ENCODE measurements at regions not wholly inside any gene's neighbourhood (a gene's known extent, or its start where the extent isn't known, plus 50 kb on each side); places are given as distances from the start of the nearest gene placed in this dataset.
A peak's percentile ranks its signal among the peaks of the same experiment; 100 is the strongest.

DNA sequence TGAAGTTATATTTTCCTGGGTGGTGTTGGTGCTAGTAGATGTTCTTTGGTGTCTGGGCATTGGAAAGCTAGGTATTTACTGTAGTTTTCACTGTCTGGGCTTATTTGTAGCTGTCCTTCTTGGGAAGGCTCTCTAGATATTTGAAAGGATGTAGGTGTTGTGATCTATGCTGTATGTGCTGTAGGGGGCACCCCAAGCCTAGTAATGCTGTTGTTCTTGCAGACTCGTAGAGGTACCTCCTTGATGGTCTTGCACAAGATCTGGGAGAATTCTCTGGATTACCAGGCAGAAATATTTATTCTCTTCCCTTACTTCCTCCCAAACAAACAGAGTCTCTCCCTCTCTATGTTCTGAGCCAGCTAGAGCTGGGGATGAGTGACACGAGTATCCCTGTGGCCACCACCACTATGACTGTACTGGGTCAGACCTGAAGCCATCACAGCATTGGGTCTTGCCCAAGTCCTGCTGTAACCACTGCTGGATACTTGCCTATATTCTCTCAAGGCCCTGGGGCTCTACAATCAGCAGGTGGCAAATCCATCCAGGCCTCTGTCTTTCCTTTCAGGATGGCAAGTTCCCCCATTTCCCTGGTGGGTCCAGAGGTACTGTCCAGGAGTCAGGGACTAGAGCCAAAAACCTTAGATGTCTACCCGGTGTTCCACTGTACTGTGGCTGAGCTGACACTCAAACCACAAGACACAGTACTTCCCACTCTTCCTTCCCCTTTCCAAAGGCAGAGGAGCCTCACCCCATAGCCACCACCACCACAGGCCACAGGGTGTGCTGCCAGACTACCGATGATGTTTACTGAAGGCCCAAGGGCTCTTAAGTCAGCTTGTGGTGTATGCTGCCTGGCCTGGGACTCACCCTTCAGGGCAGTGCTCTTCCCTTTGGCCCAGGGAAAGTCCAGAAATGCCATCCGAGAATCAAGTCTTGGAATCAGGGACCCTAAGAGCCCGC is 195.2 kb upstream of the DPPA4 start:
- DNase-seq = peak; percentile 26 to 35

DNA sequence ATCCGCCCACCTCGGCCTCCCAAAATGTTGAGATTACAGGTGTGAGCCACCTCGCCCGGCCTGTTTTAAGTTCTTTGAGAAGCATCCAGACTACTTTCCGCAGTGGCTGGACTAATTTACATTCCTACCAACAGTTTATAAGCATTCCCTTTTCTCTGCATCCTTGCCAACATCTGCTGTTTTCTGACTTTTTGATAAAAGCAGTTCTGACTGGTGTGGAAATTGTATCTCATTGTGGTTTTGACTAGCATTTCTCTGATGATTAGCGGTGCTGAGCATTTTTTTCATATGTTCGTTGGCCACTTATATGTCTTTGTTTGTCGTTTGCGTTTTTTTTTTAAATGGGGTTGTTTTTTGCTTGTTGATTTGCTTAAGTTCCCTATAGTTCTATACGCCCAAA is 208.4 kb upstream of the DPPA4 start:
- no peak for DNase-seq

DNA sequence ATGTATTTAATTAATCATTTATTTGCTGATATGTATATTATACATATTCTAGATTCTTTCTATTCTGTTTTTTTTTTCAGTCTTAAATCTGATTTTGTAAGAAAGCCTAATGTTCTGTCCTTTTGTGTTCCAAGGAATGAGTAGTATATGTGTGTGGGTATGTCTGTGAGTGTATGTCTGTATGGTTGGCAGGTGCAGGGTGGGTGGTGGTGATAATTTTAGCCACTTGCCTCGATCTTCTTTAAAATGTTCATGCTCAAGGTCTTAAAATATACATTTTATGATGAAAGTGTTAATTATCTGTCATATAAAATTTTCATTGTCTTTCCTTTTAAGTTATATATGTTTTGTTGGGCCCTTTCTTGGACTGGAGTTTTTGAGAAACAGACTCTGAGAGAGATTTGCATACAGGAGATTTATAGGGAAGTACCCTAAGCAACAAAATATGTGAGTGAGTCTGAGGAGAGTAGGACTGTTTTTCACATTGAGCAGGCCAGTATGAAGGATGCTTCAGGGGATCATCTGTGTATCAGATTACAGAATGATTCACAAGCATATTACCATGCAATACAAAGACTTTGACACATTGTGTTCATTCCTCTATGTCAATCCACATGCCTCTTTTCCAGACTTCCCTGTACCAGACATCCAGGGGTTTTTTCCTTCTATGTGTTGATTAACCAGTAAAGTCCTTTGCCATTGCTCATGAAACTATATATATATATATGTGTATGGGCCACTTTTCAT is 211.0 kb upstream of the DPPA4 start:
- no peak for DNase-seq

DNA sequence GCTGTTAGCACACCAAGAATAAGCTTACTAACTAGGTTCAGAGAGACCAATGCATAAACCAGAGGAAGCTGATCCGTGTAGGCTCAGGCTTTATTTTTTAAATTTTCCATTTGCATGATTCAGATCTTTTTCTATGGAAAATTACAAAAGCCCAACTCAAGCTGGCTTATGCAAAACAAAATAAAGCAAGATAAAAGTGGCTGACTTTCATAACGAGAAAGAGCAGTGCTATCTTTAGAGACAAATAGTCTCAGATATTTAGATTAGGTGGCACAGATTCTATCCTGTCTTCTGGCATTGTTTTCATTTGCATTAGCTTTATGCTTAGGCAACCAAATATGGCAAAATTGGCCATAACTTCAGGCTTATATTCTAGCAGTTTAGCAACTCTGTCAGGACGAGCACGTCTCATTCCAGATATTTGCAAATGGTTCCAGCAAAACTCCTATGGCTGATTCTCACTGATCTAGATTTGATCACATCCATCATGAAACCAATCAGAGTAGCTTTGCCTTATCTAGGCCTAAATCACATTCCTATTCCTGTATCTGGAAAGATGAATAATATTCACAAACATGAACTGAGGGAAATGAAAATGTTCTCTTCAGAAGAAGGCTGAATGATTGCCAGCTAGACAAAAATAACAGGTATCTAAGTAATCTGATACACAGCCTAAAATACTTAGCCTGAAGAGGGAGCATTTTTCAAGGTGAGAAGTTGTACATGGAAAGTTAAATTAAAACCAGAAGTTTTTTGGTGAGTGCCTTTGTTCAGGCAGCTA is 216.4 kb upstream of the DPPA4 start:
- no peak for DNase-seq

DNA sequence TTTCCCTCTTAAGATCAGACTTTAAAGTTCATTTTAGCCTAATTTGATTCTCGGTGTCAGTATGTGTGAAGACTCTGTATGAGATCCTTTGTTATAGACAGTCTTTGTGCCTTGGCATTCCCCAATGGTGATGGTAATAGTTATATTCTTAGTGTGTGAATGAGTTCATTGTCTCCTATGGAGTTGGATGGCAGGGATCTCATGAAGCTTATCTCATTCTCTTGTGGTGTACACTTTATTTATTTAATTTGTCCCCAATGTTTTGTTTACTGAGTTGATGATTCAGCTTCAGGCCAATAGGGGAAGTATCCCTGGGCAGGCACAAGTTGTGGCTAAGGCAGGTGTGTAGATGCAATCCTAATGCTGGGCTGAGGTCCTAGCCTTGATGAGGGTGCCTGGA is 222.0 kb upstream of the DPPA4 start:
- no peak for DNase-seq

DNA sequence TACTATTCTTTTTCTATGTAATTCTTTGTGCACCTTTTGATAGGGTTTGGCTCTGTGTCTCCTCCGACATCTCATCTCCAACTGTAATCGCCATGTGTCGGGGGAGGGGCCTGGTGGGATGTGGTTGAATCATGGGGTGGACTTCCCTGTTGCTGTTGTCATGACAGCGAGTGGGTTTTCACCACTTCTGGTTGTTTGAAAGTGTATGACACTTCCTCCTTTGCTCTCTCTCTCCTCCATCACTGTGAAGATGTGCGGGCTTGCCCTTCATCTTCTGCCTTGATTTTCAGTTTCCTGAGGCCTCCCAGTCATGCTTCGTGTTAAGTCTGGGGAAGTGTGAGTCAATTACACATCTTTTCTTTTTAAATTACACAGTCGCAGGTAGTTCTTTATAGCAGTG is 225.8 kb upstream of the DPPA4 start:
- peak; percentile 1 to 26 for DNase-seq

DNA sequence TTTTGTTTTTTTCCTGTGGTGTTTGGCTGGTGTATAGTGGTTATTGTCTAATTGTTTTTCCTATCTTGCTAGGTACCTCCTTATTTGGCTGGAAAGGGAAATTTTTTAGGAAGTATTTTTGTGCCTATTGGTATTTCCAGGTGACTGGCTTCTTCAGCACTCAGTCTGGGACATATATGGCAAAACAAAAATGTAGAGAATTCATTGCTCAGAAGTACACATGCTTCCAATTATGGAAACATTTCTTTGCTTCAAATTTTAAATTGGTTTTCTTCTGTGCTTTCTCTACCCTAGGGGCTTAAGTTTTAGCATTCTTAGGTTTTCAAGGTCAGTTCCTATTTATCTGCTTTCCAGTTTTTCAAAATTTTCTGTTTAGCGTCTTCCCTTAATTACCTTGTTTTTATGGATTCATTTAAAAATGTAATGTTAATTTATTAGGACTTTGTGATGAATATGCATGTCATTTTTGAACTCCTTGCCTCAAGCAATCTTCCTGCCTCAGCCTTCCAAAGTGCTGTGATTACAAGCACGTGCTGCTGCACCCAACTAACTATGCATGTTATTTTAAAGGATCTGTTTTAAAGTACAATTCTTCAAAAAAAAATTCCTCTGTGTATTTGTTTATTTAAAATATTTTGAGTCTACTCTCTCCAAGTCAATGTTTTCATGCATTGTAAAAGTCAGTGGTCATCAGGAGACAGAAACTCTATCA is 231.9 kb upstream of the DPPA4 start:
- DNase-seq = no peak

DNA sequence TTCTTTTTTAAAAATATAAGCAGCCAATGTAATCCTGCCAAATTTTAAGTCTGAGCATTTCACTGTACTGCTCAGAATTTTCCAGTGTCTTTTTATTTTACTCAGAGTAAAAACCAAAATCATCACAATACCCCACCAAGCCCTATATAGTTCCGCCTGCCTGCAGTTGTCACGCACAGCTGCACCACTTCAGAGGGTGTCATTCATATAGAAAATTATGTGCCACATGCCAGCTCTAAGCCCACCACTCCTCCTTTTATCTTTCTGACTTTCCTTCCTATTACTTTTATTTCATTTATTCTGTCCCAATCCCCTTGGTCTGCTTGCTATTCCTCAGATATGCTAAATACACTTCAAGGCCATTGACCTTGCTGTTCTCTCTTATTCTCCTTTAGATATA is 233.1 kb upstream of the DPPA4 start:
- no peak for DNase-seq

DNA sequence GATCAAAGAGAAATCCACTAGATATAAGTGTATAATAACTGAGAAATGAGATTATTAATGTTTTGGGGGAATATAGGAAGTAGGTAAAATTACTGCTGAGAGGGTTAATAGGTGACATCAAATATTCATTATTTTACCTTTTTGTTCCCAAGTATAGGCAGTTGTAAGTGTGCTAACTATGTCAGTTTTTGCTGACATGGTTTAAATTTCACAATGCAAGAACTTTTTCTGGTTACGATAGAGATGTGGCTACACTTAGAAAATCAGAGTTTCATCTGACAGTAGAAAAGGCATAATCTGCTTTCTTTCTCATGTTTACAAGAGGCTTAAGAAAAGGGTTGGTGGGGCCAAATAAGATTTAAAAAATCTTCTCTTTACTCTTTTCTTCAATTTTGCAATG is 235.0 kb upstream of the DPPA4 start:
- no peak for DNase-seq

DNA sequence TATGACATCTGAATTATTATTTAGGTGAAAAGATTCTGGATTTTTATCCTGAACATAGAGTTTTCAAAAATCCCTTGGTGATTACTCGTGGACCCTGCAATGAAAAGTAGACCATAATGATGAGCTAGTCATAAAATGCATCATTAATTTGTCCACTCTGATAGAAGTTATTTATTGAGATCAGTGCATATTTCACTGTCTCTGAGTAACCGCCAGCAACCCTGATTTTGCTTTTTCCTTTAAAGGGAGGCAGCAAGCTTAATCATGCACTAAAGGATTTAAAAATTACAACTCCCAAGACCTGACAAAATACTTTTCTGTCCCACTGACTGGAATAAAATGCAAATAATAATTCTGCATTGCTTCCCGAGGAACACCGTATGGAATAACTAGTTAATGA is 259.6 kb upstream of the DPPA4 start:
- DNase-seq = no peak

DNA sequence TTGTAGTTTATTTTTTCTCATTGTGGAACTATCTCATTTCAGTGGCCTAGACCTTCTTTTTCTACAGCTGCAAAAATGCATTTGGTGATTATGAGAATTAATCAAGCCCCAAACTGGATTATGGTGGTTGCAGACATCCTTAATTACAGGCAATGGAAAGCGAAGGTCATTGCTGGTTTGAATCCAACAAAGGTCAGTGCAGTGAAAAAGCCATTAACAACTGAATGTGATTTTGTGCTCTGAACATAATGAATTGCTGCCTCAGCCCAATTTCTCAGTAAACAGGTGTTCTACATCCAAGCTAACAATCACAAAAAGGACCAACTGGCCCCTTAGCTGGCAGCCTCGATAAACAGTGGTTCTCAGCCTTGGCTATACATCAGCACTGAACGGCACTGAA is 260.1 kb upstream of the DPPA4 start:
- no peak for DNase-seq

DNA sequence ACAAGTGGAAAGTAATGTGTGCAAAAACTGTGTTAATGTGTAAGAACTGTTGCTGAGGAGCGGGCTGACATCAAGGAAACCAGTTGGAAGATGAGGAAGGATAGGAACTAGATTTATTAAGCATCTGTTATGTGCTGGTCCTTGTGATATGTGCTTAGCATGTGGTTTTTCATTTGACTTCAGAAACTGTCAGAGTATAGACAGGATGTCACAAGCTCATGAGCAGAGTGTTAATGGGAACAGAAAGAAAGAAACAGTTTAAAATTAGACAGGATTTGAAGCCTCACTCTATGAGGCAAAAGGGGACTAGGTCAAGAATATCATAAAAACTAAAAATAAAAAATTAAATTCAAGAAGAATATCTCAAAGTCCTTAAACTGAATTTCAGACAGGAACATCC is 270.6 kb upstream of the DPPA4 start:
- DNase-seq = no peak

DNA sequence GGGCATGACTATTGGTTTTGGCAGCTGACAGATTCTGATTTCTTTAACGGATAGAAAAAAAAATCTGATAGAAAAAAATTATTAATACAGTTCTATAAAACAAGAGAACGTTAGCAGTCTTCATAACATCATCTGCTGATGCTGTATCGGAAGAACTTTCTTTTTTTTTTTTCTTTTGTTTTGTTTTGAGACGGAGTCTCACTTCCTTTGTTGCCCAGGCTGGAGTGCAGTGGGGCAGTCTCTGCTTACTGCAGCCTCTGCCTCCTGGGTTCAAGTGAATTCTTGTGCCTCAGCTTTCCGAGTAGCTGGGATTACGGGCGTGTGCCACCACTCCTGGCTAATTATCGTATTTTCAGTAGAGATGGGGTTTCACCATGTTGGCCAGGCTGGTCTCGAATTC is 271.2 kb upstream of the DPPA4 start:
- no peak for DNase-seq

DNA sequence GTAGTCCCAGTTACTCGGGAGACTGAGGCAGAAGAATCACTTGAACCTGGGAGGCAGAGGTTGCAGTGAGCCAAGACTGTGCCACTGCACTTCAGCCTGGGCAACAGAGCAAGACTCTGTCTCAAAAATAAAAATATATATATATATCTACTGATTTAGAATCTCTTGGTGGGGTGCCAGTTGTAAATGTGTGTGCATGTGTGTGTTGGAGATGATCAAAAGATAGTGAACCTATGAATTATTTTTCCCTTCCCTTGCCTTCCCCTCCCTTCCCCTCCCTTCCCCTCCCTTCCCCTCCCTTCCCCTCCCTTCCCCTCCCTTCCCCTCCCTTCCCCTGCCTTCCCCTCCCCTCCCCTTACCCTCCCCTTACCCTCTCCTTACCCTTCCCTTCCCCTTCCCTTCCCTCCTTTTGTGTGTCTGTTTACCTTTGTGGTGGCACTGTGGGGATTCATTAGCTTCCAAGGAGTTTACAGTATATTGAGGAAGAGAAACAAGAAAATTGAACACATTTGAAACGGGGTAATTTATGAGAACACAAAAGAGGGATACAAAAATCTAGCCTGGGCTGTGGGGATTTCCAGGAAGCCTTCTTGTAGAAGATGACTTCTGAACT is 281.5 kb upstream of the DPPA4 start:
- no peak for DNase-seq

DNA sequence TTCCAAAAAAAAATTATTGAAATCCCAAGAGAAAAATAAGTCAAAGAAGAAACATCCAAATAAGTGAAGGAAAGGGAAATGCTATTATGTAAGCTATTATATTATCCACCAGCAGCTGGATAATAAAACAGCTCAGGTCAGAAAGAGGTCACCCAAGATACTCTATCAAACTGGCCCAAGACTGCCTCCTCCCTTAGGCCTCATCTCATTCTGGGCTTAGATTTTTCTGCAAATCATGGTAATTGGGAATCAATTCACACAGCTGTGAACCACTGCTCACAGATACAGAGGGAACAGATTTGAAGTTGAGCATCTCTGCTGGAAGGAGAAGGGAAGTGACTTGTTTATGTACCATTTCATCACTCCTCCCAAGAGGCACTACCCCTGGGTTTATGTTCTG is 294.6 kb upstream of the DPPA4 start:
- DNase-seq = no peak

DNA sequence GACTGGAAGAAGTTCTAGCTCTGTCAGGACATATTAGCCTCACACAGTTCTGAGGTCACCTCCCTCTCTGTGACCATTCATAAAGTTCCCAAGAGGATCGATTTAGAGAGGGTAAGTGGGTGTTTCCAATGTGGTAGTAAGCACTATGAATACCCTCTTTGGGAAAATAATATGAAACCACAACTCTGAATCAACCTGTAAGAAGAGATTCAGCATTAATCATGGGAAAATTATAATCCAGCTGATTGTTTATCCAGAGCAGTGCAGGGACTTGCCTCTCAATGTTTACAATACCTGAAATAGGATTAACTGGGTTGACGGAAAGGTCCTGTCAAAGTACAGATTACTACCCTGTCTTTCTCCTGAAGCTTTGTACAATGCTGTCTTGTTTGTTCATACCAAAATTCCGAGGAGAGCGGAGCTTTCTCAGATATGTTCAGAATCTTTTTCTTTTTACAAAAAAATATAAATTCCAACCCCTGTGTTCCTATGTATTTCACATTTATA is 302.9 kb upstream of the DPPA4 start:
- no peak for DNase-seq

DNA sequence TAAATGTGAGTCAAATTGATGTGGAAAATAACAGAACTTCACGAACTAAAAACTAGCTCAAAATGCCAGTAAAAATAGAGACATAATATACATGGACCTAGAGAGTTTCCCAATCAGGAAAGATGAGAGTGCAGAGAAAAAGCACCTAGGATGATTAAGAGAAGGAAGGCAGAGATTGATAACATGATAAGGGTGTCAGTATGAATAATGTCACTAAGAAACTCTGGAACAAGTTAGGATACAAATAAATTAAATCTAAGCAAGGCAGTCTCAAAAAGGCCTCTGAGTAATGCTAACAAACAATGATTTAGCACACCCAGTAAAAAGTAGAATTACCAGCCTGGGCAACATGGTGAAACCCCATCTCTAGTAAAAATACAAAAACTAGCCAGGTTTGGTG is 304.7 kb upstream of the DPPA4 start:
- no peak for DNase-seq

DNA sequence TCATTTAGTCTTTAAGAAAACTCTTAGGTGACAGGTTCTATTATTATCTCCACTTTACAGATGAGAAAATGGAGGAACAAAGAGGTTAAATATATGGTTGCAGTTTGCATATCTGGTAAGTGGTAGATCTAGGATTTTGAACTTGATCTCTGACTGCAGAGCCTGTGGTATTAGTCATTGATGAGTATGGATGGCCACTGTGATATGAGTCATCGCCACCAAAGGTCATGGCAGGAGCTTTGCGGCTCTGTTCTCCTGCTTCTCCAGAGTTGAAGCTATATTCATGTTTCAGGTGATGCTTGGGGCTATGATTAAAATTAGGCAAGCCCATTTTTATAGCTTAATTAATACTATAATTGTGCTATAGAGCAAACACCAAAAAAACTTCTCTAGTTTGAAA is 306.2 kb upstream of the DPPA4 start:
- DNase-seq = no peak

DNA sequence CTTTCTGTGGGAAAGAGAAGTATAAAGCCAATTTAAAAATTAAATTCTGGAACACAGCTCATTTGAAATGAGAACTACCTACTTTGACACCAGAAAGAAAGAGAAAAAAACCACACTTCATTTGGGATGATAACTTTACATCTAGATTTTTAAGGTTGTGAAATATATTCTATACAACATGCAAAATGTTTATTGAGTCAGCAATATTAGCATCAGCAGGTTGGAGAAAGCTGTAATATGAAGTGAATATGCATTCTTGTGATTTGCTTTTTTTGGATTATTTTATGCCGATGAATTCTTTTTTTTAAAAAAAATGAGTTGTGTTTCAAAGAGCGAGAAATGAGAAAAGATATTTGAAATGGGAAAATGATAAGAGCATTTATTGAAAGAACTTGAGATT is 307.0 kb upstream of the DPPA4 start:
- no peak for DNase-seq

DNA sequence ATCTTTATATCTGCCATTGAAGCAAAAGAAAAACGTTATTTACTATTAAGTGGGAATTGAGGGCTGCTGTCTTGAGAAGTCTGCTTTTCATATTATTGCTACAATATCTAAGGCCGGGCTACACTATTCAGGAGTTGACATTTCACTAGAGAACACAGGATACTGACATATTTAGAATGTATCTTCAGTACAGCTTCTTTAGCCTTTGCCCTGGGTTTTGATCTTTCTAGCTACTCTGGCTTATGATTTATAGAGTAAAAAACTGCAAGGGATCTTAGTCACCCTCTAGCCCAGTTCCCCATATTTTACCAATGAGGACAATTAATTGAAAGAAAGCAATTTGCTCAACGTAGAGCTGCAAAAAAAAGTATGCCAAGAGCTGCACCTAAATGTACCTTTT is 307.4 kb upstream of the DPPA4 start:
- no peak for DNase-seq

DNA sequence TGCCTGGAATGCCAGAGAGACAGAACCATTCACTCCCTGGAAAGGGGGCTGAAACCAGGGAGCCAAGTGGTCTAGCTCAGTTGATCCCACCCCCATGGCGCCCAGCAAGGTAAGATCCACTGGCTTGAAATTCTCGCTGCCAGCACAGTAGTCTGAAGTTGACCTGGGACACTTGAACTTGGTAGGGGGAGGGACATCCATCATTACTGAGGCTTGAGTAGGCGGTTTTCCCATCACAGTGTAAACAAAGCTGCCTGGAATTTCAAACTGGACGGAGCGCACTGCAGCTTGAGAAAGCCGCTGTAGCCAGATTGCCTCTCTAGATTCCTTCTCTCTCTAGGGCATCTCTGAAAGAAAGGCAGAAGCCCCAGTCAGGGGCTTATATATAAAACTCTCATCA is 310.7 kb upstream of the DPPA4 start:
- DNase-seq = no peak

DNA sequence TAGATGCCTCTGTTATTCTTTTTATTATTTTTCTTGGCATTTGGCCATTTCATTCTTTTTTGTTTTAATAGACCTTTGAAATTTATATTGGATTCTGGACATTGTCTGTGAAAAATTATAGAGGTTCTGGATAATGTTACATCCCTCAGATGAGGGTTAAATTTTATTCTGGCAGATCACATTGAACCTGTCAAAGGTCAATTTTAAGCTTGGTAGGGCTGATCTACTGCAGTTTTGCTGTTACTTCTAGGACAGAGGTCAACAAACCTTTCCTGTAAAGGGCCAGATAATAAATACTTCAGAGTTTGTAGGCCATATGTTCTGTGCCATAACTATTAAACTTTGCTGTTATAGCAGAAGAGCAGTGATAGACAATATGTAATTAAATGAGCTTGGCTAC is 318.9 kb upstream of the DPPA4 start:
- DNase-seq = no peak
